Subcutaneous abdominal adipose tissue (tissue), 5 donors: ENCODE measurements at regions not wholly inside any gene's neighbourhood (a gene's known extent, or its start where the extent isn't known, plus 50 kb on each side); places are given as distances from the start of the nearest gene placed in this dataset.

Source experiments
- H3K27ac ChIP-seq: one replicate; pipeline ENCODE4 v1.7.0; 2013; ENCODE audit warnings: low read depth, mild to moderate bottlenecking, inconsistent platforms, low read length, moderate library complexity
- H3K27me3 ChIP-seq, 5 donors: one replicate each; pipeline ENCODE4 v1.7.0; 2013; ENCODE audit warnings: low read length in 5 of 5, inconsistent platforms in 1 of 5; ENCODE audit not compliant: control insufficient read depth in 5 of 5, insufficient read depth in 4 of 5
- H3K36me3 ChIP-seq, 5 donors: one replicate each; pipeline ENCODE4 v1.7.0; 2013; ENCODE audit warnings: low read length in 5 of 5; ENCODE audit not compliant: control insufficient read depth in 5 of 5, insufficient read depth in 5 of 5
- H3K4me1 ChIP-seq, 5 donors: one replicate each; pipeline ENCODE4 v1.7.0; 2013; ENCODE audit warnings: low read length in 5 of 5, mild to moderate bottlenecking in 3 of 5, moderate library complexity in 1 of 5; ENCODE audit not compliant: control insufficient read depth in 5 of 5, insufficient read depth in 5 of 5
- H3K4me3 ChIP-seq, 5 donors: one replicate each; pipeline ENCODE4 v1.7.0; 2013; ENCODE audit warnings: low read length in 5 of 5, low read depth in 1 of 5
- H3K9ac ChIP-seq, 5 donors: one replicate each; pipeline ENCODE4 v1.7.0; 2013; ENCODE audit warnings: low read length in 5 of 5, mild to moderate bottlenecking in 4 of 5, moderate library complexity in 3 of 5
- H3K9me3 ChIP-seq, 5 donors: one replicate each; pipeline ENCODE4 v1.7.0; 2013; ENCODE audit warnings: low read length in 5 of 5; ENCODE audit not compliant: control insufficient read depth in 5 of 5
- donor health status: healthy.
- donor health status: healthy.
- donor health status: healthy.
- donor health status: healthy.
- donor health status: healthy.

GRCh38 chr17:33934696-33935095 lies 320.4 kb upstream of the CCL2 start:
- Histone ChIP-seq H3K9ac (no peak overlapping the region), H3K27ac (no peak overlapping the region), H3K36me3 (no peaks in the 10 kb centered on the region), H3K4me1 (no peaks in the 10 kb centered on the region), H3K27me3 (peaks cover 0 to 6% (median 0%) of the 10 kb centered on the region in 5 donors), H3K9me3 (no peaks in the 10 kb centered on the region), H3K4me3 (no peak overlapping the region)

GRCh38 chr17:33935822-33936221 lies 319.3 kb upstream of the CCL2 start:
- Histone ChIP-seq H3K4me3 (no peak overlapping the region), H3K36me3 (no peaks in the 10 kb centered on the region), H3K9ac (no peak overlapping the region), H3K9me3 (no peaks in the 10 kb centered on the region), H3K27ac (no peak overlapping the region), H3K27me3 (peaks cover 0 to 6% (median 0%) of the 10 kb centered on the region in 5 donors), H3K4me1 (no peaks in the 10 kb centered on the region)

GRCh38 chr17:33936764-33937163 lies 318.3 kb upstream of the CCL2 start:
- H3K27ac ChIP-seq = no peak overlapping the region
- H3K36me3 ChIP-seq = no peaks in the 10 kb centered on the region
- H3K4me1 ChIP-seq = no peaks in the 10 kb centered on the region
- peaks cover 0 to 9% (median 0%) of the 10 kb centered on the region in 5 donors for H3K27me3 ChIP-seq
- H3K9ac ChIP-seq = no peak overlapping the region
- no peaks in the 10 kb centered on the region for H3K9me3 ChIP-seq
- no peak overlapping the region for H3K4me3 ChIP-seq

GRCh38 chr17:33939959-33940358 lies 315.1 kb upstream of the CCL2 start:
- Histone ChIP-seq H3K27ac (no peak overlapping the region), H3K9me3 (no peaks in the 10 kb centered on the region), H3K27me3 (peaks cover 0 to 12% (median 3%) of the 10 kb centered on the region in 5 donors), H3K4me1 (no peaks in the 10 kb centered on the region), H3K4me3 (no peak overlapping the region), H3K36me3 (no peaks in the 10 kb centered on the region), H3K9ac (no peak overlapping the region)

- Histone ChIP-seq H3K9ac (no peak overlapping the region), H3K4me1 (no peaks in the 10 kb centered on the region), H3K36me3 (no peaks in the 10 kb centered on the region), H3K27ac (no peak overlapping the region), H3K9me3 (no peaks in the 10 kb centered on the region), H3K27me3 (peaks cover 0 to 12% (median 3%) of the 10 kb centered on the region in 5 donors), H3K4me3 (no peak overlapping the region)
Measured at GRCh38 chr17:33940769-33941370, 314.2 kb upstream of the CCL2 start.

GRCh38 chr17:33941744-33942143 lies 313.3 kb upstream of the CCL2 start:
- Histone ChIP-seq H3K36me3 (no peaks in the 10 kb centered on the region), H3K4me3 (no peak overlapping the region), H3K9ac (no peak overlapping the region), H3K4me1 (no peaks in the 10 kb centered on the region), H3K27ac (no peak overlapping the region), H3K27me3 (peaks cover 0 to 8% (median 3%) of the 10 kb centered on the region in 5 donors), H3K9me3 (no peaks in the 10 kb centered on the region)

- no peak overlapping the region for H3K27ac ChIP-seq
- H3K4me1 ChIP-seq = no peaks in the 10 kb centered on the region
- no peaks in the 10 kb centered on the region for H3K9me3 ChIP-seq
- H3K36me3 ChIP-seq = no peaks in the 10 kb centered on the region
- no peak overlapping the region for H3K9ac ChIP-seq
- H3K4me3 ChIP-seq = no peak overlapping the region
- peaks cover 0 to 8% (median 3%) of the 10 kb centered on the region in 5 donors for H3K27me3 ChIP-seq
Measured at GRCh38 chr17:33942414-33942813, 312.7 kb upstream of the CCL2 start.

GRCh38 chr17:33944412-33944811 lies 310.7 kb upstream of the CCL2 start:
- H3K36me3 ChIP-seq = no peaks in the 10 kb centered on the region
- H3K27me3 ChIP-seq = peaks cover 0 to 8% (median 3%) of the 10 kb centered on the region in 5 donors
- no peaks in the 10 kb centered on the region for H3K9me3 ChIP-seq
- no peak overlapping the region for H3K9ac ChIP-seq
- H3K4me1 ChIP-seq = no peaks in the 10 kb centered on the region
- H3K4me3 ChIP-seq = no peak overlapping the region
- no peak overlapping the region for H3K27ac ChIP-seq

GRCh38 chr17:33944826-33945225 lies 310.3 kb upstream of the CCL2 start:
- H3K9ac ChIP-seq = no peak overlapping the region
- H3K4me1 ChIP-seq = no peaks in the 10 kb centered on the region
- no peaks in the 10 kb centered on the region for H3K36me3 ChIP-seq
- no peaks in the 10 kb centered on the region for H3K9me3 ChIP-seq
- H3K27me3 ChIP-seq = peaks cover 0 to 6% (median 3%) of the 10 kb centered on the region in 5 donors
- H3K27ac ChIP-seq = no peak overlapping the region
- no peak overlapping the region for H3K4me3 ChIP-seq

- no peaks in the 10 kb centered on the region for H3K36me3 ChIP-seq
- no peak overlapping the region for H3K27ac ChIP-seq
- no peaks in the 10 kb centered on the region for H3K4me1 ChIP-seq
- H3K27me3 ChIP-seq = peaks cover 0 to 6% (median 3%) of the 10 kb centered on the region in 5 donors
- no peak overlapping the region for H3K9ac ChIP-seq
- H3K4me3 ChIP-seq = no peak overlapping the region
- no peaks in the 10 kb centered on the region for H3K9me3 ChIP-seq
Measured at GRCh38 chr17:33945646-33946546, 309.2 kb upstream of the CCL2 start.
